SU-DHL-6 (cell line): ENCODE measurements at regions not wholly inside any gene's neighbourhood (a gene's known extent, or its start where the extent isn't known, plus 50 kb on each side); places are given as distances from the start of the nearest gene placed in this dataset.

ENCODE experiments used
- H2AFZ ChIP-seq: fragments of 200-600 bp; sonication (generic); 2 replicates; pipeline ENCODE4 v1.6.1; 2014; ENCODE audit warnings: low read depth, mild to moderate bottlenecking, moderate library complexity, mixed read lengths, antibody characterized with exemption, low read length; ENCODE audit not compliant: severe bottlenecking
- H3F3A ChIP-seq: fragments of 200-600 bp; shearing (Covaris generic); 2 replicates; pipeline ENCODE4 v1.6.0; 2016; ENCODE audit warnings: antibody characterized with exemption, mild to moderate bottlenecking; ENCODE audit not compliant: insufficient read depth
- H3K27ac ChIP-seq: fragments of 200-600 bp; sonication (generic); 2 replicates; pipeline ENCODE4 v1.5.1; 2016; ENCODE audit warnings: low read depth, mild to moderate bottlenecking, low read length, moderate library complexity, mixed read lengths
- H3K27me3 ChIP-seq: fragments of 200-600 bp; sonication (generic), shearing (Covaris generic); 2 replicates; pipeline ENCODE4 v1.6.0; 2014; ENCODE audit warnings: mild to moderate bottlenecking, low read length
- H3K36me3 ChIP-seq: fragments of 200-600 bp; sonication (generic); 2 replicates; pipeline ENCODE4 v1.6.1; 2014; ENCODE audit warnings: mild to moderate bottlenecking, low read length, mixed read lengths
- H3K4me2 ChIP-seq: fragments of 300-600, 200-600 bp; shearing (Covaris generic), sonication (generic); 2 replicates; pipeline ENCODE4 v1.6.0; 2014; ENCODE audit warnings: low read length, low read depth, mild to moderate bottlenecking; ENCODE audit not compliant: poor library complexity, severe bottlenecking
- H3K4me3 ChIP-seq: fragments of 200-600 bp; sonication (generic); 2 replicates; pipeline ENCODE4 v1.5.1; 2014; ENCODE audit warnings: antibody characterized with exemption, low read length, mild to moderate bottlenecking, mixed read lengths; ENCODE audit not compliant: insufficient read depth, poor library complexity, severe bottlenecking
- H3K79me2 ChIP-seq: fragments of 200-600 bp; sonication (generic); 2 replicates; pipeline ENCODE4 v1.6.1; 2014; ENCODE audit warnings: mild to moderate bottlenecking, low read length, moderate library complexity; ENCODE audit not compliant: insufficient read depth
- H3K9ac ChIP-seq: fragments of 200-600 bp; sonication (generic); 2 replicates; pipeline ENCODE4 v1.7.0; 2014; ENCODE audit warnings: mild to moderate bottlenecking, low read length
- H3K9me2 ChIP-seq: fragments of 200-600 bp; sonication (generic); replicated peaks from 2 replicates; pipeline ENCODE4 v1.6.1; 2014; ENCODE audit warnings: low read length; ENCODE audit not compliant: insufficient read depth
- H3K9me3 ChIP-seq: fragments of 200-600 bp; sonication (generic); 2 replicates; pipeline ENCODE4 v1.6.1; 2014; ENCODE audit warnings: low read length, mixed read lengths; ENCODE audit not compliant: insufficient read depth
- H4K20me1 ChIP-seq: fragments of 200-600 bp; sonication (generic); 2 replicates; pipeline ENCODE4 v1.6.1; 2014; ENCODE audit warnings: low read depth, mild to moderate bottlenecking, antibody characterized with exemption, low read length, moderate library complexity, mixed read lengths
- EZH2phosphoT487 ChIP-seq: fragments of 200-600 bp; sonication (generic), shearing (Covaris generic); conservative IDR thresholded peaks from 2 replicates; pipeline ENCODE4 v1.6.1; 2018; ENCODE audit warnings: mild to moderate bottlenecking, antibody characterized with exemption, low read length, moderate library complexity, mixed read lengths
- TF ChIP-seq, protein P1 (sequence below): fragments of 200-600 bp; sonication (generic); IDR thresholded peaks from one replicate; pipeline ENCODE4 v1.5.1; 2017; ENCODE audit warnings: antibody characterized with exemption, mild to moderate bottlenecking, low read length, moderate library complexity; ENCODE audit not compliant: insufficient read depth, poor library complexity, severe bottlenecking

DNA sequence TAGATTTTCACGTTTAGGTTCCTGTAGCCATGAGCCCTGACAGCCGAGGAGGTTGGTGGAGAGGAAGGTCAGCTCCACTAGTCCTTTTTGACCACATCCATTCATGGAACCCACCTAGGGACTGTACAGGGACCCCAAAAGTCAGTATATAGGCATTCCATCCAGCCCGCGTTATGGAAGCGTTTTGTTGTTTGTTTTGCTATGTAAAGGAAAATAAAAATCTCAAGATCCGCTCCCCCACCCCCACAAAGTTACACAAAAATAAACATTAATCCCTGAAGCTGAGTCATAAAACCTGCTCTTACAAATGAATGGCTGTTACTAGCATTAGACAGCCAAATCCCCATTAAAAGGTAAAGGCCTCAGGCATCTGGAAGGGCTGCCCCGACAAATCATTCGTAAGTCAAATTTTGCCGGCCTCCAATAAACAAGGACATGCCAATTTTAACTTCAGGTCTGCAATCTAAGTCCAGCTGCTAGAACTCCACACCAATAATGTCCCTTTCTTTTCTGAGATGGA, 292.9 kb downstream of the MED10 start:
- no peak overlapping the region for H3K4me3 ChIP-seq
- TF ChIP-seq, protein P1, sequence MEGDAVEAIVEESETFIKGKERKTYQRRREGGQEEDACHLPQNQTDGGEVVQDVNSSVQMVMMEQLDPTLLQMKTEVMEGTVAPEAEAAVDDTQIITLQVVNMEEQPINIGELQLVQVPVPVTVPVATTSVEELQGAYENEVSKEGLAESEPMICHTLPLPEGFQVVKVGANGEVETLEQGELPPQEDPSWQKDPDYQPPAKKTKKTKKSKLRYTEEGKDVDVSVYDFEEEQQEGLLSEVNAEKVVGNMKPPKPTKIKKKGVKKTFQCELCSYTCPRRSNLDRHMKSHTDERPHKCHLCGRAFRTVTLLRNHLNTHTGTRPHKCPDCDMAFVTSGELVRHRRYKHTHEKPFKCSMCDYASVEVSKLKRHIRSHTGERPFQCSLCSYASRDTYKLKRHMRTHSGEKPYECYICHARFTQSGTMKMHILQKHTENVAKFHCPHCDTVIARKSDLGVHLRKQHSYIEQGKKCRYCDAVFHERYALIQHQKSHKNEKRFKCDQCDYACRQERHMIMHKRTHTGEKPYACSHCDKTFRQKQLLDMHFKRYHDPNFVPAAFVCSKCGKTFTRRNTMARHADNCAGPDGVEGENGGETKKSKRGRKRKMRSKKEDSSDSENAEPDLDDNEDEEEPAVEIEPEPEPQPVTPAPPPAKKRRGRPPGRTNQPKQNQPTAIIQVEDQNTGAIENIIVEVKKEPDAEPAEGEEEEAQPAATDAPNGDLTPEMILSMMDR: no peak
- no peak for TF ChIP-seq EZH2phosphoT487
- no peaks in the 10 kb centered on the region for H3K9me3 ChIP-seq
- no peak overlapping the region for H3K27ac ChIP-seq
- no peaks in the 10 kb centered on the region for H3K79me2 ChIP-seq
- no peak overlapping the region for H3K9ac ChIP-seq
- no peak overlapping the region for H2AFZ ChIP-seq
- H3F3A ChIP-seq: no peaks in the 10 kb centered on the region
- H3K36me3 ChIP-seq: no peaks in the 10 kb centered on the region
- no peaks in the 10 kb centered on the region for H3K27me3 ChIP-seq
- H3K9me2 ChIP-seq: no peaks in the 10 kb centered on the region
- H3K4me2 ChIP-seq: no peak overlapping the region
- no peaks in the 10 kb centered on the region for H4K20me1 ChIP-seq

DNA sequence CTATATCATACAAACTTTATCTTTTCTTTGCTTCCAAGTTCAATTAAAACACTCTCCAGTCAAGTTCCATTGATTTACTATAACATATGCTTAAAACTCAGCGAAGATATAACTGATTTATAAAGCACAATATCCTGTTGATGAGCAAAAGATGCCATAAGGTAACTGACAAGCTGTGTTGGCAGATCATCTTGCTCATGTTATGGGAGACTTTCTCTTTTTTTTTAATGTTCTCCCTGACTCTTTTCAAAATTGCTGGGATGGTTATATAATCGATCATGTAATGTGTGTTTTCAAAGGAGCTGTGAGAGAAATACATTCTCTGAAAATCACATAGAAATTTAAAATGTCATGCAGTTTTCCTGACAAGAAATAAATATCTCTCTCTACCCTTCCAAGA, 293.5 kb downstream of the MED10 start:
- no peak overlapping the region for H2AFZ ChIP-seq
- H3K4me2 ChIP-seq: no peak overlapping the region
- no peaks in the 10 kb centered on the region for H3K27me3 ChIP-seq
- H3K9me2 ChIP-seq: no peaks in the 10 kb centered on the region
- no peaks in the 10 kb centered on the region for H3K36me3 ChIP-seq
- TF ChIP-seq EZH2phosphoT487: no peak
- TF ChIP-seq, protein P1: no peak
- no peaks in the 10 kb centered on the region for H4K20me1 ChIP-seq
- no peak overlapping the region for H3K4me3 ChIP-seq
- H3K9ac ChIP-seq: no peak overlapping the region
- no peak overlapping the region for H3K27ac ChIP-seq
- no peaks in the 10 kb centered on the region for H3K79me2 ChIP-seq
- no peaks in the 10 kb centered on the region for H3K9me3 ChIP-seq
- no peaks in the 10 kb centered on the region for H3F3A ChIP-seq

DNA sequence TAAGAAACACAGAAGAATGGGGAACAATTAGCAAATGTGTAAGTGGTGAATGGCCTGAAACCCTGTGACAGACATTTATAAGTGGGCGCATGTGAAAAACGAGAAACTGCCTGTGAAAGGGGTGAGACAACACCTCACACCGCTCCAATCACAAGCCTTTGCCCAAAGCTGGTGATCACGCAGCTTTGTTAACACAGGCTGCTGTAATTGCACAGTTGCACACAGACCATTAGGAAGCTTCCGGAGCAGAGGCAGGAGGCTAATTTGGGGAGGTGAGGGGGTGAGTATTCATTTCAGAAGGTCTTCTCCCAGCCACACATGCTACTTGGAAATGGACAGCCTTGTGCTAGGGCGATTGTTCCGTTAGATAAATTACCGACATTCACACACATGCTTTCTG, 294.0 kb downstream of the MED10 start:
- H3K36me3 ChIP-seq: no peaks in the 10 kb centered on the region
- no peaks in the 10 kb centered on the region for H4K20me1 ChIP-seq
- H3F3A ChIP-seq: no peaks in the 10 kb centered on the region
- no peaks in the 10 kb centered on the region for H3K9me3 ChIP-seq
- no peak overlapping the region for H3K9ac ChIP-seq
- no peak overlapping the region for H3K4me3 ChIP-seq
- no peaks in the 10 kb centered on the region for H3K27me3 ChIP-seq
- no peak overlapping the region for H3K27ac ChIP-seq
- H3K79me2 ChIP-seq: no peaks in the 10 kb centered on the region
- no peak for TF ChIP-seq EZH2phosphoT487
- TF ChIP-seq, protein P1: no peak
- no peak overlapping the region for H2AFZ ChIP-seq
- H3K9me2 ChIP-seq: no peaks in the 10 kb centered on the region
- no peak overlapping the region for H3K4me2 ChIP-seq
